Activated CD4-positive, alpha-beta T cell treated with anti-CD3 and anti-CD28 coated beads for 24 hours (primary cell): ENCODE measurements at regions not wholly inside any gene's neighbourhood (a gene's known extent, or its start where the extent isn't known, plus 50 kb on each side); places are given as distances from the start of the nearest gene placed in this dataset.
"Not testable (repeated sequence)": the region's sequence is repeated elsewhere in the genome, so short reads cannot be mapped to it uniquely, and the experiment has no call there.

Source experiments
- DNase-seq, 2 donors: peaks; one replicate each; pipeline ENCODE4 v3.0.0-alpha.2; 2020; ENCODE audit warnings: low read depth in 2 of 2

DNA sequence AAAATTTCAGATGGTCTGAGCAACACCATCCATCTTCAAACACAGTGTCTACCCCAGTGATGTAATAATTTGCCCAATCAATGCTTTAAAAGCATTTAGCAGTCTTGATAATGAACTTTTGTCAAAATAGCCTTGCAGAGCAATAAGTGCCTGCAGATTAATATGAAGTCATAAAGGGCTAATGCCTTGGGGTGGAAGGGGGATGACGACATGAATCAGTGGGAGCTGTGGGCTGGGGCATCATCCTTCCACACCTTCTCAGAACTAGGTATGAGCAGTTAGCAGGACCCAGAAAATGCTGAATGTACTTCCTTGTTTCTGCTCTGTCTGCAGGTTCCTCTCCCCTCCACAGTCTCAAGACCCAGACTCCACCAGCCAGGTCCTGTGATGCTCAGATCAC, 166.2 kb upstream of the MAFB start:
- DNase-seq, result no peak

DNA sequence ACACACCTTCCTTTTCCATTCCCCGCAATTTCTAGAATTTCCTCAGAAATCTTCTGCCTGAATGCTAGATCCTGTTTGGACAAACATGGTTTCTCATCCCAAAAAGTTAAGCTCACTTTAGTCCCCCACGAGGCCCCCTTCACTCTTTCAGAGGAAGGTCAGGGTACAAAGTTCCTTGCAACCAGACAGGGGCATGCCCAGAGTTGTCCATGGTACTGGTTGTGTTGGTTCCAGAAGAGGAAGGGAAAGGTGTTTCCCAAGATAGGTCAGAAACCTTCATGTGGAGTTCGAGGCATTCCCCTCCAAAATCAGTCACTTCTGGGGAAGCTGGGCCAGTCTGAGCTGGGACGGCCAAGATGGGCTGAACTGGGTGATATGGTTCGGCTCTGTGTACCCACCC, 167.6 kb upstream of the MAFB start:
- no peak for DNase-seq

- no peak for DNase-seq
Observed at GRCh38 chr20:40860487-40860902, 168.1 kb upstream of the TOP1 start.

DNA sequence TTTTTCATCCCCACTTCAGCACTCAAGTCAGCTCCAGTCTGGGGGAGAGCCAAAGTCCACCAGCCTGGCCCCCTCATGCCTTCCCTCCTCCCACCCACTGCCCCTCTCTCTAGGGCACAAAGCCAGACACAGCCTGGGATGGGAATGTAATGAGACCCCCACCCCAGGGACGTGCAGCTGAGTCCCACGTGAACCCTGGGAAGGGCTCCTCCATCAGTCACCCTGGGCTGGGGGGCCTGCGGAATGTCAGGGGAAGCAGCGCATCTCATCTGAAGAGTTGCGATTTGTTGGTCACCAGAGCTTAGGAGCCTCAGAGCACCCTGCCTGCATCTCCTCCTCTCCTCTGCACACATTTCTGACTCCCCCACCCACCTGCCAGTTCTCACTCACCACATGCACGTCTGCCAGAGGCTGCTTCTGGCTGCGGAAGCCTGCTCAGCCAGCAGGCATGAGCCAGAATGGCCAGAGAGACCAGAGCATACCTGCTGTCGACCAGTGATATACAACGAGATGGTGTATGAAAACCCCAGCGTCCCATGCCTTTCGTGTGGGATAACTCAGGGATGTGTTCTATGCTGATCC, 167.1 kb upstream of the TOP1 start:
- DNase-seq, result no peak

DNA sequence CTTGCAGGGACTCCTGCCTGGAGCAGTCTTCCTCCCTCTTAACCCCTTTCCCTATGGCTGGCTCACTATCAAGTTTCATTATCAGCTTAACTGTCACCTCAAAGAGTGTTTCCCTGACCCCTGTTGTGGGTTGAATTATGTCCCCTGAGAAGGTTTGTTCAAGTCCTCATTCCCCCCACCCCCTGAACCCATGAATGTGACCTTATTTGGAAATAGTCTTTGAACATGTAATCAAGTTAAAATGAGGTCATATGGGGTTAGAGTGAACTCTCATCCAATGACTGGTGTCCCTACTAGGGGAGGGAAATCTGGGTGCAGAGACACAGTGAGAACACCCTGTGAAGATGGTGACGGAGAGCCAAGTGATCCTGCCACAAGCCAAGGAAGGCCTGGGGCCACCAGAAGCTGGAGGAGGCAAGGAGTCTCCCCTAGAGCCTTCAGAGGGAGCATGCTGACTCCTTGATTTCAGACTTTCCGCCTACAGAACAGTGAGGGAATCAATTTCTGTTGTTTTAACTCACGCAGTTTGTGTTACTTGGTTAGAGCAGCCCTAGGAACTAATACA, 165.2 kb upstream of the TOP1 start:
- DNase-seq, result no peak

GRCh38 chr20:40864470-40864869, 164.2 kb upstream of the TOP1 start:
- no peak for DNase-seq

DNA sequence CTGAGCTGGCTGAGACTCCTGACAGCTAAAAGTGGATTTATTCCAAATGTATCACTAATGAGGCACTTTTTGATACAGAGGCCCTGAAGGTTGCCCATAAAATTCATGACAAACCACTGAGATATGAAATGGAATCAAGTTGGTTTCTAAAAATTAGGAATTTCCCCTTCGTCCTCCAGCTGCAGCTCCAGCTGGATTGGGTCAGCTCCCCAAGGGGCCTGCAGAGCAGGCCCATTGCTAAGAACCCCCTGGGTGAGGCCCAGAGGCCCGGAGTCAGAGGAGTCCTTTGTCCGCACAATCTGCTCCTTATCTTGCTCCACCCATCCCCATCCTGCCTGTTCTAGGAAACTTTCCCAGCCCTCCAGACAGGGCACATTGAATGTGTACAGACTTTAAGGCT, 163.5 kb upstream of the TOP1 start:
- DNase-seq, result no peak

DNA sequence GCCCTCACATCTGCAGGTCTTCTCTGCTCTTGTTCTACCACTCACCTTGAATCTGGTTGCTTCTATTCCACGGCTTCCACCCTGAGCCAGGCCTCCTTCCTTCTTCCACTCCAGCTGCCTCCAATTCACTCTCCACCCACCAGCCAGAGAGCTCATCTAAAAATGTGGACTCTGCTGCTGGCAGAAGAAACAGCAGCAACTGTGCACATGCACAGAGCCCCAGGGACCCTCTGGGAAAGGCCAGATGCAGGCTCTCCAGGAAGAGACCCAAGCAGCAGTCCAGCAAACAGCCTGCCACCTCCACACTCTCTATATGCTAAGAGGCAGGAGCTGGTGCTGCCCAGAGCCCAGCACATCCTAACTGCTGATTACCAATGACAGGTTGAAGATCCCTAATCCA, 162.6 kb upstream of the TOP1 start:
- DNase-seq, result no peak

DNA sequence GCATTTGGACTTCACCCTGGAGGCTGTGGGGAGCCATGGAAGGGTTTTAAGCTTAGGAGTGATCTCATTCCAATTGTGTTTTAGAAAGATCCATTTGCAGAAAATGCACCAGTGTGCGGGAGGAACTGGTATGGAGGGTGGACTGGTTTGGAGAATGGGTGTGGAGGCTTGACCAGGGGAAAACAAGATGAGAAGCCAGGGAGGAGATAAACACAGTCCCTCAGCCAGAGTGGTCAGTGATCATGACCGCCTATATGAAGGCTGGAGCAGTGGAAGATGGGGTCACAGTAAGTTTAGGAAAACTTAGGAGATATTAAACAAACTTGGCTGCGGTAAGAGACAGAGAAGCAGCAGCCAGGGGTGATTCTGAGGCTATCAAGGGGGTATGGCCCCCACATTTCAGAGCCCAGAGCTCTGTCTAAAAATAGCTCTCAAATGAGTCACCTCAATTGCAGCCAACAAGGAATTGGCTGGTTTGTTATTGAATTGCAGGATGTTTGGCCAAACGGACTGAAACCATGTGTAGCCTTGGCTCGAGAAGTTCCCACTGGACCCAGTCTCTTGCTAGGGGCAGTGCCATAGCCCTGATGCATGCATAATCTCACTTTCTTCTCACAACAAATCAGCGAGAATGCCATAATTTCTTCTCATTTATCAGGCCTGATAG, 159.9 kb upstream of the TOP1 start:
- DNase-seq, result no peak

DNA sequence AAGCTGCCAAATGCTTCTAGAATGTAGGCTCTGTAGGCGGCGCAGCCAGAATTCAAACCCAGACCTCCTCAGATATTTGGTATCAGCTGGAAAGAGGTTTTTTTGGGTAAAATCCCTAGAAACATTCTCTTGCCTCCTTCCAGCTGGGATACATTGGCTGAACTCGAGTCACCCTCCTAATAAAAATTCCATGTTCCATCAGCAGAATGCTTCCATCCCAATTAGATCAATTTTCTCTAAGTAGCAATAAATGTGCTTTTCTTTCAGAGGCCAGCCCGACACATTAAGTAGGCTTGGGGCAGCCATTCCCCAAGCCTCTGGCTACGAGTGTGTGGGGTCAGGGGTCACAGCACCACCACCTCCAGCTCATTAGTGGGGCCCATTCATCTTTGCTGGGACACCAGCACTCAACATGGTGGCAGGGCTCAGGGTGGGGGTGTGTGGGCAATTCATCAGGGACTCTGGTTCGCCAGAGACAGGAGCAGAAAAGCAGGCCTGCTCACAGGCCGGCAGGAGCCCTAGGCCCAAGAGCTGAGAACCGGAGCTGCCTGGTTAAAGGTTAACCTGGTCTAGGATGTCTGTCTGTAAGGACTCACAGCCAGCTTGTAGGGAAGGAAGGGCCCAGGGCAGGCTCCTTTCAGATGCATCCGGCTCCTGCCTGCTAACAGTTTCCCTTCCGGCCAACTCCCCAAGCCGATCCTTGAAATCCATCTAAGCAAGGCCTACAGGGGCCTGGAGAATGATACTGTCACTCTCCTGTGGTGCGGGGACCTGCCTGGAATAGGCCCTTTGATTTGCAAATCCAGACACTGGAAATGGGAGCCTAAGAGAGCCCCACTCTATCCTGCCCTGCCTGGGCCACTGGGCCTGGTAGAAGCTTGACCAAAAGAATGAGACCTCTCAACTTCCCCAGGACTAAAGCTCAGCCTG, 159.1 kb upstream of the TOP1 start:
- DNase-seq, result no peak

GRCh38 chr20:40875116-40876085, 153.2 kb upstream of the TOP1 start:
- no peak for DNase-seq

DNA sequence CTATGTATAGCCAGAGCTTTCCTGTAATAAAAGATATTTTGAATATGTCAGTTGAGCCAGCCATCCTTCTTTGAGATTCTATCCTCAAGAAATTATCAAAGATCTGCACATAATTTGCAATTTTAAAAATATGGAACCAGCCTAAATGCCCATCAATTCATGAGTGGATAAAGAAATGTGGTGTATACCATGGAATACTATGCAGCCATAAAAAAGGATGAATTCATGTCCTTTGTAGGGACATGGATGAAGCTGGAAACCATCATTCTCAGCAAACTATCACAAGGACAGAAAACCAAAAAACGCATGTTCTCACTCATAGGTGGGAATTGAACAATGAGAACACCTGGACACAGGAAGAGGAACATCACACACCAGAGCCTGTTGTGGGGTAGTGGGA, 150.5 kb upstream of the TOP1 start:
- DNase-seq, result not testable (repeated sequence)

- DNase-seq, result no peak
Observed at GRCh38 chr20:40880063-40880728, 148.4 kb upstream of the TOP1 start.

GRCh38 chr20:40880729-40881109, 147.9 kb upstream of the TOP1 start:
- DNase-seq, result no peak

DNA sequence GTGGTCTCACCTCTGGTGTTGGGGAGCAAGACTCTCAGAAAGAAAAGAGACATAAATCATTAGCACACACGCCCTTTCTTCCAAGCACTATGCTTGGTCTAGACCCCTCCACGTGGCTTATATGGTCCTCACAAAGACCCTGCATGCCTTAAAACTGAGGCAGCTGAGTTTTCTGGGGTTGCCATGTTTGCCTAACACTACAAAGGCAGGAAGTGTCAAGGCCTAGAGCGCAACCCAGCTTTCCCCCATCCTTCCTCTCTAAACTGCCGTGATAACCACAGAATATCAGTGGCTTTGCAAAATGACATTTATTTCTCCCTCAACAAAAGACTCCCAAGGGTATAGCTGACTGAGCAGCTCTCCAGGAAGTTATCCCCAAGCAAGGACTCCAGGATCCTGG, 146.5 kb upstream of the TOP1 start:
- DNase-seq, result no peak

DNA sequence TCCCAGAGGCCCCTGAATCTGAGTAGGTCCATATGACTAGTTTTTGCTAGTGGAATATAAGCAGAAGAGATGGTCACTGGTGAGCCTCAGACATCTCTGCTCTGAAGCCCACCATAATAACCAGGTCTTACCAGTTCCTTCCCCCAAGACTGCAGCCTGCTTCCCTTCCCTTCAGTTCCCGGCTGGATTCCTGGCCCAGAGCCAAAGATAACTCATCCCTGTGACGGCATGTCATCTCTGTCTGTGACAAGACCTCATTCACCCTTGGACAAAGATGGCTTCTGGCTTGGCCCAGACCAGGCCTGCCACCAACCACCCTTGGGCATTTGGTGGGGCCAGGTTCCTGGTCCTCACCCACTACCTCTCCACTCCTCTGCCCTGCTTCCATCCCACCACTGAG, 145.5 kb upstream of the TOP1 start:
- DNase-seq, result no peak

DNA sequence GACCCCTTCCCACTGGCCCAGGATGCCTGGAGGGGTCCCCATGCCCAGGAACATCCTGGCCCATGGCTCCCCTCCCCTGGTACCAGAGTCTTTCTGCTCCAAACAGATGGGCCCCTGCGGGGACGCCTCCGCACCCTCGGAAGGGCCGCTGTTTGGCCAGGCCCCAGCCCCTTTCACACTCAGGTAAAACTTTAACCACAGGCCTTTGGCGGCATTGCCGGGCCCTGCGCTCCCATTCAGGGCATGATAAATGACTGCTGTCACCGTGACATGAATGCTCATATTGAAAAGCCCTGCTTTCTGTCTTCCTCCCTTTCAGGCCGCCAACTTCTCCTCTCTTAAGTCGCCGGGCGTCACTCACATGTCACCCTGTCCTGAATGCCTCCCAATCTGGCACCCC, 141.5 kb upstream of the TOP1 start:
- no peak for DNase-seq

DNA sequence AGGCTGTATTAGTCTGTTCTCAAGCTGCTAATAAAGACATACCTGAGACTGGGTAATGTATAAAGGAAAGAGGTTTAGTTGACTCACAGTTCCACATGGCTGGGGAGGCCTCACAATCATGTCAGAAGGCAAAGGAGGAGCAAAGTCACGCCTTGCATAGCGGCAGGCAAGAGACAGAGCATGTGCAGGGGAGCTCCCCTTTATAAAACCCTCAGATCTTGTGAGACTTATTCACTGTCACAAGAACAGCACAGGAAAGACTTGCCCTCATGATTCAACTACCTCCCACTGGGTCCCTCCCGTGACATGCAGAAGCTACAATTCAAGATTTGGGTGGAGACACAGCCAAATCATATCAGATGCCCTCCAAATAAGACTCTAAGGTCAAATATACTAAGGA, 139.4 kb upstream of the TOP1 start:
- not testable (repeated sequence) for DNase-seq

- no peak for DNase-seq
Observed at GRCh38 chr20:40890181-40890580, 138.4 kb upstream of the TOP1 start.

- no peak for DNase-seq
Observed at GRCh38 chr20:40890635-40891034, 138.0 kb upstream of the TOP1 start.

GRCh38 chr20:40891351-40891750, 137.3 kb upstream of the TOP1 start:
- no peak for DNase-seq
